ENCODE measurements at regions not wholly inside any gene's neighbourhood (a gene's known extent, or its start where the extent isn't known, plus 50 kb on each side); places are given as distances from the start of the nearest gene placed in this dataset.
"Not testable (repeated sequence)": the region's sequence is repeated elsewhere in the genome, so short reads cannot be mapped to it uniquely, and the experiment has no call there.

DNA sequence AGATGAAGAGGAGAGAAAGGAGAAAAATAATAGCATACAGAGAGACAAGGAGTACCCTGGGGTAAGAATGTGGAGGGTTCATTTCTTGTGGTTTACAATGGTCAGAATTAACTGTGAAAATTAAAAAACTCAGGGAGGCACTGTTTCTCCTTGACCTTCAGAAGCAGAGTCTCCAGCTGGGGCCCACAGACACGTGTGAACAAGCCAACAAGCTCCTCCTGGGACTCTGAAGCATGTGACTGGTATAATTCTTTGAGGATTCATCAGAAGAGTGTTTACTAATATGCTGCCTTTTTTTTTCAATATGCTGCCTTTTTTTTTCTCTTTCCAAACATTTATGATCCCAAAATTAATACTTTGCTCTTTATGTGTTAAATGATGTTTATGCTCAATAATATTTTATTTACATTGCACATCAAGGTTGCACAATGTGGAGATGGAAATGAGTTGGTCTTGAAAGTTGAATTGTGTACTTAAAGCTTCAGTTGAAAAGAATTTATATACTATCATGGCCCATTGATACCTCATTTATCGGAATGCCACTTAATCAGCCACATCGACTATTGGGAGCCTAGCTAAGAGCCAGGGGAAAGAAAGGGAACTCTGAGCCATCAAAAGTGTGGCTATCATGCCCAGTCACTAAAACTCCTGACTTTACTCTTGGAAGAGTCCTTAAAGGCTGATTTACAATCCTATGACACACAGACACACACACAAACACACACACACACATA, 134.7 kb upstream of the RHOBTB1 start:
- peak; percentile 3 for DNase-seq

DNA sequence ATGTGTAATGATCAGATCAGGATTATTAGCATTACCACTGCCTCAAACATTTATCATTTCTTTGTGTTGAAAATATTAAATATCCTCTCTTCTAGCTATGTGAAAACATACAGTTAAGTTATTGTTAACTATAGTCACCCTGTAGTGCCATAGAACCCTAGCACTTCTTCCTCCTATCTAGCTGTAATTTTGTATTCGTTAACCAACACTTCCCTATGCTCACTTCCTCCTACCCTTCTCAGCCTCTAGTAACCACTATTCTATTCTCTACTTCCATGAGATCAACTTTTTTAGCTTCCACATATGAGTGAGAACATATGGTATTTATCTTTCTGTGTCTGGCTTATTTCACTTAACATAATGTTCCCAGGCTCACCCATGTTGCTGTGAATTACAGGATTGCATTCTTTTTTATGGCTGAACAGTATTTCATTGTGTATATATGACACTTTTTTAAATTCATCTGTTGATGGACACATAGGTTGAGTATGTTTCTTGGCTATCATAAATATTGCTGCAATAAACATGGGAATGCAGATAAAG, 132.7 kb upstream of the RHOBTB1 start:
- DNase-seq, result no peak

DNA sequence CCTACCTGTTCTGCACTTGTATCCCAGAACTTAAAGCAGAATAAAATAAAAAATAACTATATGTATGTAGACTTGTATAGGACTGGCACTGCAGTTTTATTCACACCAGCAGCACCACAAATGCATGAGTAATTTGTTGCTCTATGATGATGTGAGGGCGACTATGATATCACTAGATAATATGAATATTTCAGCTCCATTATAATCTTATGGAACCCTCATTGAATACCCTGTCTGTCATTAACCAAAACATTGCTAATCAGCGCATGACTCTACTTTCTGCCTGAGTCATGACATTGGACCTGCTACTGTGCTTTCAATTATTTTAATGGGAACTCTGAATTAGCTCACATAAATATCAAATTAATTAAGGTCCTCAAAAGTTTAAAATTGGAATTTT, 129.4 kb upstream of the RHOBTB1 start:
- DNase-seq, result no peak

GRCh38 chr10:61071580-61071979, 127.6 kb upstream of the RHOBTB1 start:
- DNase-seq, result no peak

DNA sequence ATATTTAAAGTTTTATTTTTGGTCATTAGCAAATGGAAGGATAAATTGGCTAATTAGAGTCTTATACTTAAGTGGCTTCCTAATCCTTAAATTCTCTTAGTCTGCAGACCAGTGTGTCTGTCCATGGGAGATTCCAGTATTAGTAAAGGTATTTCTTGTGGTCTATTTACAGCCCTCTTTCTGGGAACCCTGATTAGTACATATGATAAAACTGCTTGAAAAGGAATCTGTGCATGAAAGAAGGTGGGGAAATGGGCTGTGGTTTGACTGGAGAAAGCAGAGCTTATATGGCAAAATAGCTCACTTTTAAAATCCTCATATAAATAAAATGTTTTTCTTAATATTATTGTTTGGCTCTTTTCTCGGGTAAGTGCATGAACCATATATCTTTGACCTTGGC, 124.5 kb upstream of the RHOBTB1 start:
- DNase-seq, result no peak

DNA sequence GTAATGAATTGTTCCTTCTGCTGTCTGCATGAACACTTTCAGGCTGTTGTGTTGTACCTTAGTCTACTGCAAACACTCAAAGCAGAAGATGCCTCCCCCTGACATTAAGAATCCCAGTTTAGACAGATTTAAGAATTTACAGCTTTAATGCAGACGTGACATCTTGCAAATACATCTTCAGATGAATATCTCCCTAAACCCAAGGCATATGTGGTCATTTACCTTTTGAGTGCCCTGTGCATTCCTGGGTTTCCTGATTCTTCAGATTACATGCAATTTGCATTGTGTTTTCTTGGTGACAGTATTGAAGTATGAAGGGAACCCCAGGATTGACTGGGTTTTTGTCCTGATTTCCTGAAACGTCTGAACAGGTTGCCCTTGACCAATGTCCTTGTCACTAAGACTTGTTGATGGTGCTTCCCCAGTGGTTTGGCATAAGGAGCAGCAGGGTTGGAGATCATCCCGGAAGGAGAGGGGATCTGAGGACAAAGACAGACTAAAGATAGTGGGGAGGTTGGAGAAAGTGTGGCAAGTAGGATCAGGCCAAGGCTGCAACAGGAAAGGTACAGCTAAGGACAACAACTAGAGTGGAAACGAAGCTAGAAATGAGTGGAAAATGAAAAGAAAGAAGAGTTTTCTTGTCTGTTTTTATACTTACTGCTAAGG, 123.8 kb upstream of the RHOBTB1 start:
- DNase-seq, result no peak

DNA sequence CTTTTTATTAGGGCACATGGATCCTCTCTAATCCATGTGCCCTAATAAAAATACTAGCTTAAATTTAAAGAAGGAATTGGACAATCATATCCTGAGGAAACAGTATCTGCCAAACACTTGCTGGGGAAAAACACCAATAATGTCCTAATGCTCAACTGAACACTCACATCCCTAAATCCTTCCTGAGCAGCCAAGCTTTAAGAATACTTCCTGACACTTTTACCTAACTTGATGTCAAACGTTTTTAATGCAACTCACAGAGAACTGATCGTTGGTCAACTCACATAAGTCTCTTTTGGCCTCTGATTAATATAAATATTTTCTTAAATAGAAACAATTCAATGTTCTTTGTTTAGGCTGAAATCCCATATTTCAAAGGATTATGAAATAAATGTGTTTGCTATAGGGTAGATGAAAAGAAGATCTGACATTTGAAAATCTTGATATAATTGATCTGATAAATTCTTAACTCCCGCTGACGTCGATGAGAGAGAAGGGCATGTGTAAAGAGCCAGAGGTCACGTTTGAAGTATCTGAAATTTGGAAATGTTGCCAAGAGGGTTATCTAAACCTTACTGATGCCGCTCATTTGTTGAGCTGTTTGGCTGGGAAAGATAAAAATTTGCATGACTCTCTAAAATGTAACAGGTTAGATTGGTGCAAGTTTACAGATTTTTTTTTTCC, 122.8 kb upstream of the RHOBTB1 start:
- DNase-seq, result no peak

DNA sequence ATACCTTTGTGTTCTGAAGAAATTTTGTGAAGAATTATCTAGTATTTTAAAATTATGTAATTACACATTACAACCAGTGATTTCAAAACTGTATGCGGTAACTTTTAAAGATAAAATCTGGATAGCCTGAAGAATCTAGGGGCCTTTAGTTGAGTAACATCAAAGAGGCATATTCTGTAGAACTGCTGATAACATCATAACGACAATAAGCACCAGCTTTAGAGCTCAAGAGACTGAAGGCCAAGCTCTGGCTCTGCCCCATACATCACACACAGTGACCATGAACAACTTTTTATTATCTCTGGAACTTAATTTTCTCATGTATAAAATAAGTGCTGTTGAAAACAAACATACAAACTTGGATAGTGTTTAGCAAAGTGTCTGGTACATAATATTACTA, 121.1 kb upstream of the RHOBTB1 start:
- no peak for DNase-seq

DNA sequence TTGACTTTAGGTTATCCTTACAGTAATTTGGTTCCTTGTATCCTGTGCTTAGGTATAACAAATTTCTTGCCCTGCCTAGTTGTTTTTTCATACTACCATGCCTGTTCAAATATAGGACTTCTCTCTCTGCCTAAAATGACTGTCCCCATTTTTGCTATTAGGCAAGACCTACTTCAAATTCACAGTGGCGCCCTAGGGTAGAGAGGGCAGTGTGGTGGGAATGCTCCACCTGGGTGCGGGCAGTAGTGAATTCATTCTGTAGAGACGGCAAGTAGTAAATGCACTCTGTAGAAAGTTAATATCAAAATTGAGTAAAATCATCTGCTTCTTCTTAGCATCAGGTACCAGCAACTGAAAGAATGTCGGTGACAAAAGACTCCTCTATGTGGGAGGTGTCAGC, 120.4 kb upstream of the RHOBTB1 start:
- DNase-seq, result no peak

DNA sequence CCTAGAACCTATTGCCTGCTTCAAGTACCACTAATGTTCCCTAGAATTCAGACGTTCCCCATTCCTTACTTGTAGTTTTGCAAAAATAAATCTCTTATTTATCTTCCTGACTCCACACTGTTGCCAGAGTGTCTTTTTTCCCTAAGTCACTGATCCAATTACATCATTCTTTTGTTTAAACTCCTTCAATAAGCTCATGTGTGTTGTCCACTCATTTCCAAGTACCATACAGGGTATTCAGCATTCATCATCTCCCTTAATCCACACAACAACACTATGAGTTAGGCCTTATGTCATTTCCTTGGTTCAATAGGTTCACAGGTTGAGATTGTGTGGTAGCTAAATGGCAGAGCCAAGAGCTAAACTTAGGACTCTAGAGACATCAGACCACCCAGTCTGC, 119.9 kb upstream of the RHOBTB1 start:
- no peak for DNase-seq

DNA sequence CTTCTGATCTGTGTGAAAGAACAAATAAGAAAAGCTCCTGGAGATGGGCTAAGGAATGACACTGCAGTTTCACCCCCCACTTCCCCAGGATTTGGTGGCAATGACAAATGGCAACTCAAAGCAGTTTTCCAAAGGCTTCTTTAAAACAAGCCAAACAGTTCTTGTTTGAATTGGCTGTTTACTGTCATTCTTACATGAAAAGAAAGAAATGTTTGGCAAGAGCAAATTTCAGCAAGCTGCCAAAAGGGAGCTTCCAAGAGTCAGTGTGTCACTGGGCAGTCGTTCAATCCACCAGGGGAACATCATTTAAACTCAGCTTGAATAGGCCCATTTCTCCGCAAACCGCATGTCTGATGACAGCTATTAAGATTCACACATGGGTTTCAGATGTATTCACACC, 119.0 kb upstream of the RHOBTB1 start:
- no peak for DNase-seq

GRCh38 chr10:61061923-61062504, 118.0 kb upstream of the RHOBTB1 start:
- no peak for DNase-seq

GRCh38 chr10:61059636-61060035, 115.7 kb upstream of the RHOBTB1 start:
- no peak for DNase-seq

DNA sequence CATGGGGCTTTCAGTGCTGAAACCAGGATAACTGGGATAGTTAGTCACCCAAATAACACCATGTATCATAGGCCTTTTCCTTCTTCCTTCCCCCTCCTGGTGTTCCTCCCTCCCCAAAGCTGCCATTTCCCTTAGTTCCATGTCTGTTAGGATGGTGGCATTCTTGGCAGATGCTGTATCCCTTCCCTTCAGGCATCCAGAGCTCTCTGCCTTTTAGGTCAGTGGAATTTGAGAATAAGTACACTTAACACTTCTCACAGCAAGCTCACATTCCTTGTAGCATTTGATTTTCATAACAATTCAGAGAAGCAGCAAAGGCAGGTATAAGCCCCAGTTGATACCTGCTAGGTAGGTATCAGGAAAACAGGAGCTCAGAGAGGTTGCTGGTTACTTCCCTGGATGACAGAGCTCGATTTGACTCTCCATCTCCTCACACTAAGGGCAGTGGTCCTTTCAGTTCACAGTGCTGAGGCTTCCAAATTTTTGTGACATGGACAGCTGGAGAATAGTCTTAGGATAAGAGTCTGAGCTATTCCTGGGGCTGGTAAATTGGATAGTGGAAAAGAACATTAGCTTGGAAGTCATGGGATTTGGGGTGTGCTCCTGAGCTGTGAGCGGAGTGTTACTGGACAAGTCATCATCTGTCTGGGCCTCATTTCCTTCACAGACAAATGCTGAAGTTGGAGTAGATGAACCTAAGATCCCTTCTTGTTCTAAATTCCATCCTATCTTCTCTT, 108.7 kb upstream of the RHOBTB1 start:
- no peak for DNase-seq

DNA sequence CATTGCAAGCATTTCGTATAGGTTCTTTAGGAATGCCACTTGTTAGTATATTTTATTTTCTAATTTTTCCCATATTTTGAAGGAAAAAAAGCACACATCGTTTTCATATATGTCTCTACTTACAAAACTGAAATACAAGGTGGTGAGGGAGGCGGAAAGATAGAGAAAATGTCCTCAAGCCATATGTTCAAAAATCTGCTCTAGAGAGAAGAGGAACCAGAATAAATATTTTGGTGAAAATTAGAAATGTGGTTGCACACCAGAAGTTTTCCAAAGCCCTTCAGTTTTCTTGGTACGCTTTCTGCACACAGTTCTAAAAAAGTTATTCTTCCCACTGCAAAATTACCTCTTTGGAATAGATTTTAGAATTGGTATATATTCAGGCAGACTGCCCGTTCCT, 107.4 kb upstream of the RHOBTB1 start:
- DNase-seq, result no peak

DNA sequence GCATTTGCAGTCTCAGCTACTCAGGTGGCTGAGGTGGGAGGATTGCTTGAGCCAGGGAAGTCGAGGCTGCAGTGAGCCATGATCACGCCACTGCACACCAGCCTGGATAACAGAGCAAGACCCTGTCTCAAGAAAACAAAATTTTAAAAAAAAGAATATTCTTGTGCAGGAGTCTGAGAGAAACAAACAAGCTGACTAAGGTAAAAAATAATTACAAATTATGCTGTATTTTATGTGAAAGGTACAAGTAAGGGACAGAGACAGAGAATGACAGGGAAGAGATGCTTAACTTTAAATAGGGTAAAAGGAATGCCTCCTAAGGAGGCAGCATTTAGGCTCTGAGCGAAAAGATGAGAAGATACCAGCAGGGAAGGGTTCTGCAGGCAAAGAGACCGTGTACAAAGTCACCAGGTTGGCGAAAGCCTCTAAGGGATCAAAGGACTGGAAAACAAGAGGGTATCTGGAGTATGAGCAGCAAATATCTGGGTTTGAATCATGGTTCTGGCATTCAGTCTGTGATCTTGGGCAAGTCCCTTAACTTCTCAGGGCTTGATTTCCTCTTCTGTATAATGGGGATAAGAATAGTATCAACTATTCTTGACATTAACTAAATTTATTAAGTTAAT, 106.2 kb upstream of the RHOBTB1 start:
- no peak for DNase-seq

GRCh38 chr10:61049386-61049785, 105.4 kb upstream of the RHOBTB1 start:
- DNase-seq, result no peak

DNA sequence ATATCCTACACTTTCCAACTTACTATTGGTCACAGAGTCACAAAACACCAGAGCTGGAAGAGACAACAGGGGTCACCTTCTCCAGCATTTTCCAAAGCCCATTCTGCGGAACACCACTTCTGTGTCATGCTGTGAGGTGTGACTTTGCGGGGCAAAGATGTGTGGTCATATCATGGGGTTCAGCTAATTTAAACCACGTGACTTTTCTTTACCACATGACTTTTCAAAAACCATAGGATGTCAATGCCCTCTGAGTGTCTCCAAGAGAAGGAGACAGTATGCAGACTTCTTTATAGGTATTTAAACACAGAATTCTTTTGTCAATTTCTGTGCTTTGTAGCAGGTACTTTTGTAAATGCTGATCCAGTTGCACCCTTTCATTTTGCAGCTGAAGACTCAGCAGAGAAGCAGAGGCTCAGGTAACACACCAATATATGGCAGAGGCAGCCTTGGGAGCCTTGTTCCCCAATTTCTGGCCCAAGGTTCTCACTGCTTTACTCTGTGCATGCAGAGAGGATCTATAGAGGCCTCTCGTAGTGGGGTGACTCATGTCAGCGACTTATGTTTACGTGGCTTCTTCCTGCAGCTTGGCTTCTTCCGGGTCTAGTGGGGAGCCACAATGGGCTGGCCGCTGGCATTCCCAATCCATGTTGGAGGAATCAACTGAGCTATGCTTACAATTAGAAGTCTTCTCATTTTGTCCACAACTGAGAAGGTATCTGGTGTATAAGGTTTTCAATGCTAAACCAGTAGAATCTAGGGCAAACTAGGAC, 104.0 kb upstream of the RHOBTB1 start:
- DNase-seq, result no peak

- no peak for DNase-seq
Observed at GRCh38 chr10:61047081-61047480, 103.1 kb upstream of the RHOBTB1 start.

- not testable (repeated sequence) for DNase-seq
Observed at GRCh38 chr10:61045480-61045879, 101.5 kb upstream of the RHOBTB1 start.

DNA sequence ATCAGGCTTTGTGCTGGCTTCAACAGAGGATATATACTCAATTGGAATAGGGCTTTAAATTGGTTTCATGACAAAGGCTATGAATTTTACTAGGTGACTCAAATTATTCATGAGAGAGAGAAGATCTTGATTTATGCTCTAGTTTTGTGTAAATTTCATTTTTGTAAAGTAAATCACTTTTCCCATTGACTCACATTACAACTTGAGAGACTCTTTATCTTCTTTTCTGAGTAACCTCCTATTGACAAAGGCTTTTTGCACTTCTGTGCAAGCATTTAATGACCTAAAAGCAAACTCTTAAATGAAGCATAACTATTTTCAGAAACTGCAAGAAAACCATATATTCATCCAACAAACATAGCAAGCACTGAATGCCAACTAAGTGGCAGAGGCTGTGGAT, 98.5 kb upstream of the RHOBTB1 start:
- DNase-seq, result no peak
